NCI-H2081 treated with DMSO at 0.1 percent for 48 hours (cell line): ENCODE measurements at regions not wholly inside any gene's neighbourhood (a gene's known extent, or its start where the extent isn't known, plus 50 kb on each side); places are given as distances from the start of the nearest gene placed in this dataset.
"Not testable (repeated sequence)": the region's sequence is repeated elsewhere in the genome, so short reads cannot be mapped to it uniquely, and the experiment has no call there.

Source experiments
- DNase-seq: peaks from one replicate; lab custom pipeline; 2025; lab: John Stamatoyannopoulos, UW

GRCh38 chr12:75705749-75706711, 194.6 kb upstream of the KRR1 start:
- no peak for DNase-seq

- DNase-seq = no peak
These were observed 193.3 kb upstream of the KRR1 start for GRCh38 chr12:75704664-75705063.

- DNase-seq = no peak
These were observed 192.8 kb upstream of the KRR1 start for GRCh38 chr12:75704208-75704607.

GRCh38 chr12:75703131-75703530, 191.7 kb upstream of the KRR1 start:
- no peak for DNase-seq

- no peak for DNase-seq
These were observed 191.2 kb upstream of the KRR1 start for GRCh38 chr12:75702477-75703093.

GRCh38 chr12:75701859-75702258, 190.4 kb upstream of the KRR1 start:
- DNase-seq = no peak

- no peak for DNase-seq
These were observed 188.5 kb upstream of the KRR1 start for GRCh38 chr12:75699728-75700496.

- no peak for DNase-seq
These were observed 187.8 kb upstream of the KRR1 start for GRCh38 chr12:75699251-75699650.

- DNase-seq = no peak
These were observed 186.6 kb upstream of the KRR1 start for GRCh38 chr12:75698052-75698451.

- DNase-seq = no peak
These were observed 184.5 kb upstream of the KRR1 start for GRCh38 chr12:75695926-75696325.

- no peak for DNase-seq
These were observed 183.3 kb upstream of the KRR1 start for GRCh38 chr12:75694534-75695268.

GRCh38 chr12:75692876-75693275, 181.5 kb upstream of the KRR1 start:
- DNase-seq = no peak

GRCh38 chr12:75690296-75690955, 179.0 kb upstream of the KRR1 start:
- DNase-seq = no peak

GRCh38 chr12:75686233-75686632, 174.8 kb upstream of the KRR1 start:
- DNase-seq = not testable (repeated sequence)

GRCh38 chr12:75685617-75686225, 174.3 kb upstream of the KRR1 start:
- no peak for DNase-seq

GRCh38 chr12:75684678-75685616, 173.5 kb upstream of the KRR1 start:
- DNase-seq = no peak

GRCh38 chr12:75683995-75684586, 172.7 kb upstream of the KRR1 start:
- DNase-seq = not testable (repeated sequence)

GRCh38 chr12:75683220-75683619, 171.8 kb upstream of the KRR1 start:
- DNase-seq = no peak

- DNase-seq = no peak
These were observed 166.1 kb upstream of the KRR1 start for GRCh38 chr12:75677522-75677921.
